H9 (cell line): ENCODE measurements at regions not wholly inside any gene's neighbourhood (a gene's known extent, or its start where the extent isn't known, plus 50 kb on each side); places are given as distances from the start of the nearest gene placed in this dataset.

Experiments used
- DNase-seq: peaks from one replicate; pipeline ENCODE4 v3.0.0-alpha.2; 2017
- H2AFZ ChIP-seq: one replicate; pipeline ENCODE4 v1.6.1; 2013; ENCODE audit warnings: mild to moderate bottlenecking, low read length, control low read depth, moderate library complexity
- H2AK5ac ChIP-seq: 2 replicates; pipeline ENCODE4 v1.6.1; 2013; ENCODE audit warnings: low read length, control low read depth, mixed read lengths; ENCODE audit not compliant: insufficient read length
- H2BK120ac ChIP-seq: one replicate; pipeline ENCODE4 v1.6.1; 2013; ENCODE audit warnings: low read depth, mild to moderate bottlenecking, low read length, control low read depth, inconsistent platforms; ENCODE audit not compliant: poor library complexity, severe bottlenecking
- H2BK12ac ChIP-seq: 2 replicates; pipeline ENCODE4 v1.6.1; 2013; ENCODE audit warnings: low read length, control low read depth, mixed read lengths, low read depth; ENCODE audit not compliant: insufficient read length
- H2BK15ac ChIP-seq: 2 replicates; pipeline ENCODE4 v1.6.1; 2013; ENCODE audit warnings: low read depth, low read length, control low read depth
- H2BK20ac ChIP-seq: one replicate; pipeline ENCODE4 v1.6.1; 2013; ENCODE audit warnings: low read depth, mild to moderate bottlenecking, low read length, control low read depth, inconsistent platforms; ENCODE audit not compliant: poor library complexity, severe bottlenecking
- H2BK5ac ChIP-seq: 2 replicates; pipeline ENCODE4 v1.6.1; 2013; ENCODE audit warnings: low read length, control low read depth, mixed read lengths; ENCODE audit not compliant: insufficient read length
- H3K14ac ChIP-seq: 2 replicates; pipeline ENCODE4 v1.6.1; 2013; ENCODE audit warnings: low read length, control low read depth; ENCODE audit not compliant: insufficient read depth
- H3K18ac ChIP-seq: 2 replicates; pipeline ENCODE4 v1.6.1; 2013; ENCODE audit warnings: low read depth, mild to moderate bottlenecking, mixed read lengths, low read length, control low read depth; ENCODE audit not compliant: insufficient read length
- H3K23ac ChIP-seq: 2 replicates; pipeline ENCODE4 v1.6.1; 2013; ENCODE audit warnings: low read length, control low read depth, mixed read lengths, low read depth; ENCODE audit not compliant: insufficient read length
- H3K23me2 ChIP-seq: 2 replicates; pipeline ENCODE4 v1.6.1; 2013; ENCODE audit warnings: low read depth, mild to moderate bottlenecking, mixed read lengths, low read length, control low read depth; ENCODE audit not compliant: insufficient read length, poor library complexity, severe bottlenecking
- H3K27ac ChIP-seq: 2 replicates; pipeline ENCODE4 v1.5.1; 2013; ENCODE audit warnings: low read length, control low read depth, mixed read lengths, low read depth; ENCODE audit not compliant: insufficient read length
- H3K27me3 ChIP-seq: 2 replicates; pipeline ENCODE4 v1.6.1; 2013; ENCODE audit warnings: low read length, control low read depth, inconsistent platforms; ENCODE audit not compliant: insufficient read depth
- H3K4ac ChIP-seq: 2 replicates; pipeline ENCODE4 v1.6.1; 2013; ENCODE audit warnings: low read depth, mild to moderate bottlenecking, control low read depth, inconsistent platforms, low read length, moderate library complexity
- H3K4me1 ChIP-seq: 2 replicates; pipeline ENCODE4 v1.6.1; 2013; ENCODE audit warnings: low read length, control low read depth, inconsistent platforms; ENCODE audit not compliant: insufficient read depth
- H3K4me2 ChIP-seq: 2 replicates; pipeline ENCODE4 v1.6.1; 2013; ENCODE audit warnings: low read length, control low read depth, mixed read lengths; ENCODE audit not compliant: insufficient read length, insufficient read depth
- H3K56ac ChIP-seq: 2 replicates; pipeline ENCODE4 v1.6.1; 2013; ENCODE audit warnings: low read depth, mild to moderate bottlenecking, mixed read lengths, low read length, control low read depth; ENCODE audit not compliant: insufficient read length
- H3K79me1 ChIP-seq: 2 replicates; pipeline ENCODE4 v1.6.1; 2013; ENCODE audit warnings: low read depth, mild to moderate bottlenecking, moderate library complexity, low read length, control low read depth, inconsistent platforms; ENCODE audit not compliant: insufficient read depth, poor library complexity, severe bottlenecking
- H3K79me2 ChIP-seq: 2 replicates; pipeline ENCODE4 v1.6.1; 2013; ENCODE audit warnings: low read length, control low read depth, inconsistent platforms; ENCODE audit not compliant: insufficient read depth
- H3K9ac ChIP-seq: 2 replicates; pipeline ENCODE4 v1.6.1; 2013; ENCODE audit warnings: low read length, control low read depth, mixed read lengths; ENCODE audit not compliant: insufficient read length; ENCODE audit errors: extremely low read depth
- H3K9me3 ChIP-seq: one replicate; pipeline ENCODE4 v1.6.1; 2013; ENCODE audit warnings: low read depth, low read length, inconsistent platforms; ENCODE audit not compliant: control insufficient read depth
- H3T11ph ChIP-seq: one replicate; pipeline ENCODE4 v1.6.1; 2013; ENCODE audit warnings: mild to moderate bottlenecking, low read length, control low read depth, inconsistent platforms
- H4K20me1 ChIP-seq: one replicate; pipeline ENCODE4 v1.6.1; 2013; ENCODE audit not compliant: control insufficient read depth, insufficient read length, insufficient read depth
- H4K5ac ChIP-seq: 2 replicates; pipeline ENCODE4 v1.6.1; 2013; ENCODE audit warnings: low read depth, mild to moderate bottlenecking, mixed read lengths, low read length, control low read depth; ENCODE audit not compliant: insufficient read length
- H4K8ac ChIP-seq: replicated peaks from 2 replicates; pipeline ENCODE4 v1.6.1; 2013; ENCODE audit warnings: low read length, control low read depth, mixed read lengths, low read depth; ENCODE audit not compliant: insufficient read length
- H4K91ac ChIP-seq: 2 replicates; pipeline ENCODE4 v1.6.1; 2013; ENCODE audit warnings: low read depth, mild to moderate bottlenecking, moderate library complexity, mixed read lengths, low read length, control low read depth; ENCODE audit not compliant: insufficient read length
- H3K27ac Mint-ChIP-seq, 3 experiments: 2 replicates in 2 of 3; 3 replicates in 1 of 3; pipeline ENCODE4 v1.8.0; 2020 to 2021; ENCODE audit warnings: mixed read lengths in 3 of 3, mild to moderate bottlenecking in 1 of 3, moderate library complexity in 1 of 3
- H3K27me3 Mint-ChIP-seq: 2 replicates; pipeline ENCODE4 v1.8.0; 2021; ENCODE audit warnings: low read depth, mild to moderate bottlenecking, moderate library complexity, mixed read lengths
- H3K36me3 Mint-ChIP-seq, 3 experiments: 2 replicates in 2 of 3; 3 replicates in 1 of 3; pipeline ENCODE4 v1.8.0; 2020 to 2021; ENCODE audit warnings: low read depth in 3 of 3, mixed read lengths in 3 of 3; ENCODE audit not compliant: insufficient read depth in 1 of 3
- H3K4me1 Mint-ChIP-seq, 2 experiments: 2 replicates each; pipeline ENCODE4 v1.8.0; 2020; ENCODE audit warnings: mixed read lengths in 2 of 2
- H3K4me3 Mint-ChIP-seq, 2 experiments: 2 replicates in 1 of 2; 3 replicates in 1 of 2; pipeline ENCODE4 v1.8.0; 2020 to 2021; ENCODE audit warnings: mild to moderate bottlenecking in 2 of 2, mixed read lengths in 2 of 2, moderate library complexity in 1 of 2
- H3K9me3 Mint-ChIP-seq, 2 experiments: 2 replicates in 1 of 2; 3 replicates in 1 of 2; pipeline ENCODE4 v1.8.0; 2020; ENCODE audit warnings: mild to moderate bottlenecking in 2 of 2, mixed read lengths in 2 of 2, moderate library complexity in 1 of 2
- WGBS: extraction: QIAGEN DNeasy Blood & Tissue Kit; methylation state at CpG from one replicate; pipeline ENCODE4 v1.1.7; 2013; ENCODE audit warnings: missing lambda C conversion rate, low lambda C conversion rate, mixed read lengths; ENCODE audit not compliant: insufficient read length; ENCODE audit errors: extremely low coverage; 5-methylcytosine and 5-hydroxymethylcytosine counted together
- TF ChIP-seq, protein P1 (sequence below): fragments of 200-600 bp; sonication (generic); conservative IDR thresholded peaks from 3 replicates; pipeline ENCODE4 v1.8.0; 2021; ENCODE audit warnings: antibody characterized with exemption, mild to moderate bottlenecking

GRCh38 chr5:138702166-138703077 lies 50.8 kb upstream of the CTNNA1 start:
- peaks cover 9% of the 10 kb centered on the region; the same call in 1 of the 2 replicates for H3K4me1 ChIP-seq
- Mint-ChIP-seq H3K27me3 (no peaks in the 10 kb centered on the region; the same call in 1 of the 2 replicates), H3K4me3 (no peak overlapping the region), H3K36me3 (no peaks in the 10 kb centered on the region; a peak in 1 of 7 replicates), H3K4me1 (peaks cover 23 to 46% of the 10 kb centered on the region in 2 experiments), H3K9me3 (no peaks in the 10 kb centered on the region), H3K27ac (peak overlapping the region in 1 of 3 experiments; percentile 33; a peak in 3 of 7 replicates)
- no peaks in the 10 kb centered on the region for H3K23me2 ChIP-seq
- no peak overlapping the region for H3K4me2 ChIP-seq
- H3K27me3 ChIP-seq = no peaks in the 10 kb centered on the region
- no CpG with 5 or more reads among the region's 5 CpGs for WGBS
- no peak overlapping the region for H4K8ac ChIP-seq
- H2BK5ac ChIP-seq = no peak overlapping the region
- TF ChIP-seq, protein P1, sequence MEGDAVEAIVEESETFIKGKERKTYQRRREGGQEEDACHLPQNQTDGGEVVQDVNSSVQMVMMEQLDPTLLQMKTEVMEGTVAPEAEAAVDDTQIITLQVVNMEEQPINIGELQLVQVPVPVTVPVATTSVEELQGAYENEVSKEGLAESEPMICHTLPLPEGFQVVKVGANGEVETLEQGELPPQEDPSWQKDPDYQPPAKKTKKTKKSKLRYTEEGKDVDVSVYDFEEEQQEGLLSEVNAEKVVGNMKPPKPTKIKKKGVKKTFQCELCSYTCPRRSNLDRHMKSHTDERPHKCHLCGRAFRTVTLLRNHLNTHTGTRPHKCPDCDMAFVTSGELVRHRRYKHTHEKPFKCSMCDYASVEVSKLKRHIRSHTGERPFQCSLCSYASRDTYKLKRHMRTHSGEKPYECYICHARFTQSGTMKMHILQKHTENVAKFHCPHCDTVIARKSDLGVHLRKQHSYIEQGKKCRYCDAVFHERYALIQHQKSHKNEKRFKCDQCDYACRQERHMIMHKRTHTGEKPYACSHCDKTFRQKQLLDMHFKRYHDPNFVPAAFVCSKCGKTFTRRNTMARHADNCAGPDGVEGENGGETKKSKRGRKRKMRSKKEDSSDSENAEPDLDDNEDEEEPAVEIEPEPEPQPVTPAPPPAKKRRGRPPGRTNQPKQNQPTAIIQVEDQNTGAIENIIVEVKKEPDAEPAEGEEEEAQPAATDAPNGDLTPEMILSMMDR = no peak
- H2BK15ac ChIP-seq = no peak overlapping the region
- no peak overlapping the region for H2AFZ ChIP-seq
- H2AK5ac ChIP-seq = no peak overlapping the region
- no peak overlapping the region for H3K56ac ChIP-seq
- H3K79me2 ChIP-seq = no peaks in the 10 kb centered on the region
- H3K79me1 ChIP-seq = no peaks in the 10 kb centered on the region
- H3T11ph ChIP-seq = no peak overlapping the region
- H3K14ac ChIP-seq = no peak overlapping the region
- H3K23ac ChIP-seq = no peak overlapping the region
- no peak overlapping the region for H2BK12ac ChIP-seq
- no peak overlapping the region for H2BK120ac ChIP-seq
- H2BK20ac ChIP-seq = no peak overlapping the region
- no peaks in the 10 kb centered on the region for H3K9me3 ChIP-seq
- no peak overlapping the region for H4K5ac ChIP-seq
- H4K20me1 ChIP-seq = no peaks in the 10 kb centered on the region
- H3K27ac ChIP-seq = no peak overlapping the region
- H3K4ac ChIP-seq = no peak overlapping the region
- H3K9ac ChIP-seq = no peak overlapping the region
- DNase-seq = no peak
- no peak overlapping the region for H4K91ac ChIP-seq
- H3K18ac ChIP-seq = no peak overlapping the region
